Inflammatory macrophage treated with lipopolysaccharide for 4 hours (primary cell): ENCODE measurements at regions not wholly inside any gene's neighbourhood (a gene's known extent, or its start where the extent isn't known, plus 50 kb on each side); places are given as distances from the start of the nearest gene placed in this dataset.

ENCODE experiments used
- DNase-seq: peaks from one replicate; pipeline ENCODE4 v3.0.0-alpha.2; 2020

DNA sequence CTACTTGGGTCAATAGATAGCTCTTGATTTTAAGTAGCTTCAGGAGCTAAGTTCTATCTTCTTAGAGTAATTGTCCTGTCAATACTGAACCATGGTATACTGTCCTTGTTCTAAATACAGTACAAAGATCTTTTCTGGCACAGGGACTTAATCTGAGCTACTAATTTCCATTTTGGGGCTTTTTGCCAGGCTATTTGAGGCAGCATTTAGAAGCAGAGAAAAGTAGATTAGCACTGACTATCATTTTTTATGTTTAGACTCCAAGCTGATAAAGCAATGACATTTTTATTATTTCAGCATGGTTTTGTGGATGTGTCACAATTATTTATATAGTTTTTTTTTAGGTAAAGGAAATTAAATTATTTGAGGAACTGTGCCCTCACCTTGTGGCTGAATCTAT, 163.2 kb downstream of the FAT3 start:
- DNase-seq: no peak

DNA sequence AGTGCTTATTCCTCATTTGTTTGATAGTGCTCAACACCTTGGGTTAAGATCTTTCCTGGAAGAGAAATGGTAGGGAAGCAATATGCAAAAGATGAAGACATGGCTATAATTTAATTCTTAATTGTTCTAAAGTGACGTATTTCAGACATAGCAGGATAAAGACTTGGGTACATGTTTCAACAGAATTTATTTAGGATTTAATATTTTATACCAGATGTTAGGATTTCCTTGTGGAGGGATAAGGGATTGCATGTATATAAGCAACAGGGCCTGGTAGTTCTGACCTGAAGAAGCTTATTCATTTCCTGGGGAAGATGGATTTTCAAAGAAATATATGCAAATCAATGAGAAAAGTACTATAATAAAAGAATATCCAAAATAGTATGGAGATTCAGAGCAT, 163.8 kb downstream of the FAT3 start:
- DNase-seq: no peak

DNA sequence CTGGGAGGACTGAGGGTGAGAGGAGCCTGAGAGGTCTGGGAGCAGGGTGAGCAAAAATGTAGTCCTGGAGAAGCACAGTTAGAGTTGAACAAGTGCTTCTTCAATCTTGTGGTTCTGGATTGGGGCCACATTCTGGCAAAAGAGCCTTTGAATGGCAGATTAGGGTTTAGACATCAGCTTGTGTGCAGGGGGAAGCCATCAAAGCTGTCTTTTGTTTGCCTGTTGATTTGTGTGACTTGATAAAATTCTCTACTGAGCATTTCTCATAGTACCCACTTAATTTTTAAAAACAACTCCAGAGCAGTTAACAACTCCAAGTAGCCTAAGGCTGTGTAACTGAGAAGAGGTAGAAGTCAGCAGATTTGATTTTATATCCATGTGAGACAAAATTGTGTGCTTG, 166.2 kb downstream of the FAT3 start:
- DNase-seq: no peak

DNA sequence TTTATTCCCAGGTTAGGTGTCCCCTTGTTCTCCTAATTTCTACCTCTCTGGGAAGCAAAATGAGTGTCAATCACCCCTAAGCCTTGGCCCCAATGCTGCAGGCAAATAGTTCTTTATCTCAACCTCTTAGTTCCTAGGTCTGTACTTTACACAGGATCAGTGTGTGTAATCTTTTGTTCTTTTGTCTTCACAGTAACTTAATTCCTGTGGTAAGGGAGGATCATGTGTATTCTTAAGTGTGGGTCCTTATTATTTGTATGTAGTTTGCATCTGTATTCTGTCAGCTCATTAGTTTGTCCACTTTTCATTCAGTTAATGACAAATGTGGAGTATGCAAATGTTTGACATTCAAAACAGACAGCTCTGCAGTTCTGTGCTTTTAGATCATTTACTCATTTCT, 166.7 kb downstream of the FAT3 start:
- no peak for DNase-seq

DNA sequence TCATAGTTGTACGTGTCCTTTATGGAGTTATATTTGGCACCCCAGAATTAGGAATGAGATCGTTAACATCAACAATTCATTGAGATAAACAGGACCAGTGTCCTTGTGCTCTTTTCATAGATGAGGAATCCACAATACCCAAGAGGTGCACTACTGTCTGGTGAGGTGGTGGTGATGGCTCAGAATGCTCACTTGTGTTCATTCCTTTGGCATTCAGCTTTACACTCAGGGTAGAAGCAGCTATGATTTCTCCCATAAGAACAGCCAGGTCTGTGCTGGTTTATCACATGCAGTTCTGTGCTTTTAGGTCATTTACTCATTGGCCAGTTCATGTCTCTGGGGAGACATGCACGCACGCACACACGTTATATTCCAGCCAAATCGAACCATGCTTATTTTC, 167.2 kb downstream of the FAT3 start:
- DNase-seq: no peak

DNA sequence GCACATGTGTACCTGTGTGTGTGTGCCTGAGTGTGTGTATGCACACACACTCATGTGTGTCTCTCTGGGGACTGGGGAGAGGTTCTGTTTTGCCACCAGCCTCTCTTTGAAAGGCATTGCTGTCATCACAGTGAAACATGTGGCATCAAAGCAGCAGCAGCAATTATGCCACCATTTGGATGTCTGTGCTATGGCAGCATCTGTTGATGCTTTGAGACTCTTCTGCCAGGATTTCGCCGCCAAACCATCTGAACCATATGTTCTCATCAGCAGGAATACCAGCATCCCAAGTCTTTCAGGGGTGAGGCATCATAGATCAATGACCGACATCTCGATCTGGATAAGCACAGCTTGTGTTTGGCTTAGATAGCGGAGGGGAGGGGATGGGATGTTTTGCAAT, 168.6 kb downstream of the FAT3 start:
- no peak for DNase-seq

DNA sequence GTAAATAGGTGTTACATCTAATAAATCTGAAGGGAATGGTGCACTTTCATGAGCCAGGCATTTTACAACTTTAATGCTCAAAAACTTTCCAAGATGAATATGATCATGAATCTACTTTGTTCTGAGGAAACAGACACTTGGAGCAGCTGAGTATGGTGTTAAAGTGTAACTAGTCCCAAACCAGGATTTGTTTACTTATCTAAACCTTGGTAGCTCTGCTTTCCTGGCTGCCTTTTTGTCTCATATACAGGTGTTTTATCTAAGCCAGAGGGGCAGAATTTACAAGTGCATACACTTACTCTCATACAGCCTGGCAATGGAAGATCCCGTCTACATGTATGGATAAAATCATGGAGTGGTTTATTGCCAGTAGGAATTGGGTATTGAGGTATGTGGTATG, 171.5 kb downstream of the FAT3 start:
- DNase-seq: no peak

DNA sequence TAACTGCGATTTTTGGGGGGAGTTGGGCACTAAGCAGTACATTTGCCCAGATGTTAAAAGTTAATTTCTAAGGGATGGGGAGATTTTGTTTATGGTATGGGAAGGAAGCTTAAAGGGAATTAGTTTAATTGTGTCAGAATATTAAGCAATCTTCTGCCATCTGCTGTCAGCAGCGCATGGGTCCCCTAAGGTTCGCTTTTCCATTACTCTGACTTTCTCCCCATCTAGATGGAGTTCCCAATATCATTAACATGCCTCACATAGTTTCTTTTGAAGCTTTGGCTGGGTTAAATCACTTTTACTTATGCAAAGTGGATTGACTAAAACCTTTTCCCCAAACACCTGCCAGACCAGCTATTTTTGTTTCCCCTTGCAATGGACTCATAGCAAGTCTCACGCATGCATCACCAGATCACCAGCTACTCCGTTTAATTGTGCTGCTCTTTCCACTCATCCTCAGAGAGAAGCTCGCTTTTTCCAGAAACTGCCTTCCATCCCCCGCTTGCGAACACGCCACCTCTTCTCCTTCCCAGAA, 172.7 kb downstream of the FAT3 start:
- DNase-seq: no peak

DNA sequence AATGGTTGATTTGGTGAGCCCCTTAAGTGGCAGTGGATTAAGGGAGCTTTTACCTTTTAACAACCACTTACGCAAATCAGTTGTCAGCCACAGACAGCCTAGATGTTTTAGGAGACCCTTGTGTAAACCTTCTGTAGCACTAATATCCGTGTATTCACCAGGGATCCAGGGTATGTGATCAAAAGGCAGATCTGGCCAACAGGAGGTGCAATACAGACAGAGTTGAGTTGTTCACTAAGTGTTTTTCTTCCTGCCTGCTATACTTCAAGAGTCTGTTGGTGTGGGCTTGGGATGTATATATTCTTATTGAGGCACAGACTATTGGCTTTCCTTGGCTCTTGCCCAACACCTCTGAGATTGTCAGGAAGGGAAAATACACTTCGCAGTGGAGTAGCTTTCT, 175.1 kb downstream of the FAT3 start:
- no peak for DNase-seq

DNA sequence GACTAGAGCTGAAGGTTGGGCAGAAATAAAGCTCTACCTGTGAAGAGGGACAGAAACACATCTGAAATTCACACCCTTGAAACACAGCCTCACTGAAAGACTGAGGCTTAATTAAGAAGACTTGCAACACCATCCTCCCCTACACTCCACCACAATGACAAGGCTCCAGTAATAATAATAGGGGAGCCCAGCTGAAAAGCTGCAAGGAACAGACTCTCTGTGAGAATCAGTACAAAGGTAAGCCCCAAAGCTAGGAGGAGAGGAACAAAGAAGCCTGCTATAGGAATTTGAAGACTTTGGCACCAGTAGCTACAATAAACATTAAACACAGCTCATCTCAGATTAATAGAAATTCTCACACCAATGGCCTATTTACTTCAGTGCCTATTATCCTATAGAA, 176.9 kb downstream of the FAT3 start:
- no peak for DNase-seq

DNA sequence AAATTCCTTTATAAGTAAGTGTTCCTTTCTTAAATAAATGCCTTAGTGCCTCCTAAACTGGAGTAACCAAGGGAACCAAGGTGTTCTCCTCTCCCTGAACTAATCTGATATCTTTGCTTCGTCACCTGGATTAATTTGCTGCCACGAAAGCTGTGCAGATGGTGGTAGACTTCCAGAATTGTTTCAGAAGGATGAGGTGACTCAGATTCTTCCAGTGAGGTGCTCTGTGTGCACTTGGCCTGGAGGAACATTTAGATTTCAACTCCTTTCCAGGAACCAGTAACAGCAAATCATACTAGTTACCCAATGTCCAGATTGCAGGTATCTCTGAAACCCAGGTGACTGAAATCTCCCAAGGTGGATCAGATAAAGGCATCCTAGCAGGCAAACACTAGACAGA, 181.9 kb downstream of the FAT3 start:
- no peak for DNase-seq

DNA sequence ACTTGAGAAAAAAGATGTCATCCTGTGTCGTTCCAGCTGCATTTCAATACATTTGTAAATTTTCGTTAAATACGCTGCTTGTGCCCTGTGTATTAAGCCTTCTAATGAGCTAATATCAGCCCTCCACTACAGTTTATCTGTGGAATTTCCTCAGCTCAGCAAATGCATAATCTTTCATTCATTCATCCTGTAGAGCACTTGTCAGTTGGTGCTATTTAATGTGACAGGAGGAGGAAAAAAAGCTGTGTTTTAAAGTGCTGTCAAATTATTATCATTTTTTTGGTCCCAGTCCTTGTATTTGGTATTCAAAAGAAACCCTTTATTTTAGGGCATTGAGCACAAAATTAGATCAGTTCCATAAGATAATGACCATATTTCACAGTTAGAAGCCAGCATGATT, 184.7 kb downstream of the FAT3 start:
- DNase-seq: no peak

DNA sequence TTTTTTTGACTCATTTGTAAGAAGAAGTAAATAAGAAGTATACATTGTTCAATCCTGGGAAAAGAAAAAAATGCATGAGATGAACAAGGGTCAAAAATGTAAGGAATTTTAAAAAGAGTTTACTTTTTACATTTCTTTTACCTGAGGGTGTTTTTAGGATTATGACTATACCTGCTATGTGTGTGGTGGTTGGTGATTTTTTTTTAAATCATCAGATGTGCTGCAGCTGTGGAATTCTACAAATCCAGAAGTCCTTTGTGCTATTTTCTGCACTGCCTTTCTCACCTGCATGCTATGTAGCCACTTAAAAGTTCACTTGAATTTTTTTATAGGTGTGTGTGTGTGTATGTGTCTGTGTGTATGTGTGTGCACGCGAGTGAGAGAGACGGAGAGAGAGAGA, 185.3 kb downstream of the FAT3 start:
- DNase-seq: no peak

DNA sequence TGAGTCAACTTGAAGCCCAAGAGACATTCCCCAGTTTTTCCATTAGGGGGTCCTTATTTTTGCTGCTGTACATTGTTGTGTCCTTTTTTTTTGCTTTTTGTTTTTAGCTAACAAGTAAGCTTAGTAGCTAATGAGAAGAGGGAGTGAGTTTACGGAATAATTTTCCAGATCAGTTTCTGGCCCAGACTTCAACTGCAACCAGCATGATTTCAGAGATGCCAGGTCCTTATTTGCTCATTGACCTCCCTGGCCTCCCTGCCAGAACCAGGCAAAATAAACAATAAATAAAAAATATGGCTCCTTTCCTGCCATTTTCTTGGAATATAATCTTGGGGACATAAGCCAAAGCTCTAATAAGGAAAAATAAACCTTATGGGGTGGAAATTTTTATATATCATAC, 185.9 kb downstream of the FAT3 start:
- no peak for DNase-seq

DNA sequence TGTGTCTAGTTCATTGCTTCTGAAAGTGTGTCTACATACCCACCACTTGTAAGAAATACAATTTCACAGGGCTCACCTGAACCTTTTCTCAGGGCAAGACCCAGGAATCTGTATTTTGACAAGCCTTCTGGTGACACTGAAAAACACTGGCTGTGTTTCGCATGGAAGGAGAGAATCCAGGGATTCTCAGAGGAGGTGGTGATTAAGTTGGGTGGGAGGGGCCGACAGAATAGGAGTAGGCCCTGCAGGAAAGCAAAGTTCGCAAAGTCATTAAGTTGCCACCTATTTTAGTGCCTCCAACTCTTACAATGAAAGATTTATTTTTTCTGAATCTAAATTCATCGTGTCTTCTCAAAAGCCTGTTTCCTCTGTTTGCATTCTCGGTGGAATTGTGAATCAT, 186.8 kb downstream of the FAT3 start:
- no peak for DNase-seq

DNA sequence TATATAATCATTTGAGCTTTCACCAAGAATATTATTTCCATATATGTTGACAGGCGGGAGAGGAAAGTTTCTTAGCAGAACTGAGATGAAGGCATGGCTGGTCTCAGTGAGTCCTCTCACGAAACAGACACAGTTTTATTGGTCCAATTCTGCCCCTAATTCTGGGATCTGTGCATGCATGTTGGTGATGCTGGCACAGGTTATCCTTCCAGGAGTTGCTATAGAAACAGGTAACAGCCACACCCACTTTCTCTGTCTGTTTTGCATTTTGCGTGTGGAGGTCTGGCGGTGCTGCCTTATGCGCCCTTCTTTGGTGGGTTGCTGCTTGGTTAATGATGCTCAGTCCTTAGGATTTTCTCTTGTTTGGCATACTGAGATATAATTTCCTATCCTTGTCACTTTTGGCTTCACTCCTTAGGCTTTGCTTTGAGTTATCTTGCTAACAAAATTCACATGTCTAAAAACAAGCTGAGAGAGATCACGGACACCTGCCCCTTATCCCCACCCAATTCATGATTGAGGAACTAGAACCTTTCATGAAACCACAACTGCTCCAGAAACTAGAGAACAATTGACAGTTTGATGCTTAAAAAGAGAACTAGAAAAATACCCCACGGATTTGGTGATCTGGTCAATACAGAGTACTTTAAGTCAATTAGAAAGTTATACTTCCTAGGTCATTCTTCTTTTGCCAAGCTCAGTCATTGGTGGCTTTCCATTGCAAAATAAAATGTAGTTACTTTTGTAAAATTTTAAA, 189.3 kb downstream of the FAT3 start:
- no peak for DNase-seq

DNA sequence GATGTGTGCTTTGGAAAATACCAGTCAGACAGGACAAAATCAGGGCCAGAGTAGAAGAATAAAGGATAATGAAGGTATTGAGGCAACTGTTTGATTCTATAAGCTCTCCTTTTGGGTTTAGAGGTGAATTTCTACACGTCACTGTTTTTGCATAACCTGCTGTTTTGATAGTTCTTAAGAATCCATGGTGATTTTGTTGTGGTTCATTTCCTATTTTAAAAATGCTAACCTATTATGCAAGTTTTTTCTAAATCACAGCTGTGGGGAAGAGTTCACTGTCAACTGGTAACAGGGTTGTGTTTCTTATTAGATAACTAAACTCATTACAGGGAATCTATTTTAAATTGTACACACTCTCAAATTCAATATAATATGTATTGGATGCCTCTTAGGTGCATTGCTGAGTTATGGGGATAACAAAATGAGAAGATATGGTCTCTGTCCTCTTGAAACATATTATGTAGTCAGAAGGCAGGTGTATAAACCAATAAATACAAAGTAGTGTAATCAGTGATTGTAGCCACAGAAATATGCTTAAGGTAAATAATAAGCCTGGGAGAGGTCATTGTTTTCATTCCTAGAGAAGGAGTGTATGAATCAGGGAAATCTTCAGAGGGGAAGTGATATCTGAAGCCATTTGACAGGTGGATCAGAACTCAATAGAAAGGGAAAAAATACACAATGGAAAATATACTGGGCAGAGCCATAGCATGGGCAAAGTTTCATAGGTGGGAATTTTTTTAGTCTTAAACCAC, 192.5 kb downstream of the FAT3 start:
- DNase-seq: no peak

DNA sequence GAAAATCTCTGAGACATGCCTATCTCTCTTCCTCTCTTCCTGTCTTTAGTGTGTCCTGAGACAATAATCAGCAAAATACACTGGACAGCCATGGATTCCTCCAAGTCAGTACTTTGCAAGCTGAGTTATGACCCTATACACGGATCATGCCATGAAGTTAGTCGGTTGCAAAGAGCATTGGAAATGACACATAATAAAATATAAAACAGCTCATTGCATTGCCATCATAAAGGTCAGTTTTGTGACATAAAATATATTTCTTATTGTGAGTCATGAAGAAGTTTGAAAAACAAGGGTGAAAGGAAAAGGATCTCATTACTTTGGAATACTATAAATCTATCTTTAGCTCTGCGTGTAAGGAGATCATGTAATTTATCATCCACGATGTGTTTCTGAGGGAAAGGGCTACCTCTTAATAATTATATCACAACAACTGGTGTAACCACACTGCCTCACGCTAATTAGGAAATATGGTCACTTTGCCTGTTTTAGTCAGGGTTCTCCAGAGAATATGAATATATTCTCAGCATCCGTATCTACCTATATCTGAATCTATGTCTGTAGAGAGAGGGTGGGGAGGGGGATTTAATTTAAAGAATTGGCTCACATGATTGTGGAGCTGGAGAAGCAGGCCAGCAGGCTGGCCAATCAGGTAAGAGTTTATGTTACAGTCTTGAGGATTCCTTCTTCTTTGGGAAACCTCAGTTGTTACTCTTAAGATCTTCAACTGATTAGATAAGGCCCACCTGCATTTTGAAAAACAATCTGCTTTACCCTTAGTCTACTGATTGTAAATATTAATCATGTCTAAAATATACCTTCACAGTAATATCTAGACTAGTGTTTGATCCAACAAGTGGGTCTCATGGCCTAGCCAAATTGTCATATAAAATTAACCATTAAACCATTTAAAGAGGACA, 198.8 kb downstream of the FAT3 start:
- DNase-seq: no peak

DNA sequence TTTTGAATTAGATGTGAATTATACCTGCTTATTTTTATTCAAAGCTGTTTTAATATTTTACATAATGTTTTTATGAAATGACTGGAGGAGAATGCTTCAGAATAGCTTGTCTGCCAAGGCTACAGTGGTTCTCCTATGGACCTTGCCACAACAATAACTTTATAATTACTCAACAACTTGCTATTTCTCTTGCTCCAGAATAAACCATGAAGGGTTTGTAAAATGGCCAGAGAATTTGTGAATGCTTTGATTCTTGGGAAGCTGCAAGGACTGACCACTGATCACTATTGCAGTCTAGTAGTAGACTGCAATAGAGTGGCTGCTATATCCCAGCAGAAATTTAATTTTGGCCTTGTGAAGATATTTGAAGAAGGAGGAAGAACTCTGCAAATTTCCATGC, 199.7 kb downstream of the FAT3 start:
- no peak for DNase-seq

DNA sequence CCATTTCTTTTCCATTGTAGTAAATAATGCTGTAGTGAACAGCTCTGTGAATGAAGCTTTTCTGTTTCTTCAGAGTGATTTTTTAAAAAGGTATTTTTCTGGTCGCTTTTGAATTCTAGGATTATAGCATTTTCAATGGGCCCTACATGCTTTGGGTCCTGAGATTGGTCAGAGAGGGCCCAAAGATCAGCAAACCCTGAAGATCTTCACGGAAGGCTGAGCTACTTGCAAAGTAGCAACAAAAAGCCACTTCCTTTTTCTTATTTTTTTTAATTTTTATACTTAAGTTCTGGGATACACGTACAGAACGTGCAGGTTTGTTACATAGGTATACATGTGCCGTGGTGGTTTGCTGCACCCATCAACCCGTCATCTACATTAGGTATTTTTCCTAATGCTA, 200.5 kb downstream of the FAT3 start:
- DNase-seq: no peak

DNA sequence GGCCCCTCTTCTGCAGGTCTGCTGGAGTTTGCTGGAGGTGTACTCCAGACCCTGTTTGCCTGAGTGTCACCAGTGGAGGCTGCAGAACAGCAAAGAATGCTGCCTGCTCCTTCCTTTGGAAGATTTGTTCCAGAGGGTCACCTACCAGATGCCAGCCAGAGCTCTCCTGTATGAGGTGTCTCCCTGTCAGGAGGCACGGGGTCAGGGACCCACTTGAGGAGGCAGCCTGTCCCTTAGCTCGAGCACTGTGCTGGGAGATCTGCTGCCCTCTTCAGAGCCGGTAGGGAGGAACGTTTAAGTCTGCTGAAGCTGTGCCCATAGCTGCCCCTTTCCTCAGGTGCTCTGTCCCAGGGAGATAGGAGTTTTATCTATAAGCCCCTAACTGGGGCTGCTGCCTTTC, 207.9 kb downstream of the FAT3 start:
- DNase-seq: no peak

DNA sequence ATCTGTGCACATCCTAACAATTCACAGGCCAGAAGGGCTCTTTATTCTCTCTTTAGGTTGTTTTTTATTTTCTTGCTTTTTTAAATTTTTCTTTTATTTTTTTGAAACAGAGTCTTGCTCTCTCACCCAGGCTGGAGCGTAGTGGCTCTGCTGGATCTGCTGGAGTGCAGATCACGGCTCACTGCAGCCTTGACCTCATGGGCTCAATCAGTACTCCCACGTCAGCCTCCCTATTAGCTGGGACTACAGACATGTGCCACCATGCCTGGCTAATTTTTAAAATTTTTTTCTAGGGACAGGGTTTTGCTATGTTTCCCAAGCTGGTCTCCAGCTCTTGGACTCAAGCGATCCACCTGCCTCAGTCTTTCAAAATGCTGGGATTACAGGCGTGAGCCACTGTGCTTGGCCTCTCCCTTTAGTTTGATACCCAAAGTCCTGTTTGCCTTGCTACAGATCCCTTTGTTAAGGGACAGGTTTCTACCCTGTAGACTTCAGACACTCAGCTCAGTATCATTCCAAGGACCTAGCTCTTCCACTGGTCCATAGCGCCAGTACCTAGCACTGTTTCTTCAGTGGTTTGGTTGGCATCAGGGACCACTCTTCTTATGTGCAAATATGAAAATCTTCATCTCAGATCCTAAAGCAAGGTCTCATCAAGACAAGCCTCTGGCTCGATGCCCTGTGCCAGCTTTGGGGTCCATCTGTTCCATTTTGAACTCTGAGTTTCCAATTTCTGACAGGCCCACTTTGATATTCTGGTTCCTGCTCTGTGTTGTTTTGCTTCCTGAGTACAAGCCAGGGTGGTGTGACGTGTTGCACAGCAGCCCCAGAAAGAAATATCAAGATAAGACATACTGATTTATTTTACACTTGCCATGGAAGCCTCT, 211.7 kb downstream of the FAT3 start:
- no peak for DNase-seq
